Activated CD4-positive, alpha-beta memory T cell treated with anti-CD3 and anti-CD28 coated beads, Interleukin-2, amount 10 ng/mL, durations not matched to agents 7 days and 5 days (primary cell): ENCODE measurements at regions not wholly inside any gene's neighbourhood (a gene's known extent, or its start where the extent isn't known, plus 50 kb on each side); places are given as distances from the start of the nearest gene placed in this dataset.

Source experiments
- CTCF ChIA-PET: fragments of 350-600 bp; sonication (Branson Sonifier 250); formaldehyde crosslinking; loops from one replicate; lab custom pipeline; 2021; ENCODE audit warnings: antibody characterized with exemption, inconsistent platforms; lab: Charles Lee
- POLR2A ChIA-PET: fragments of 350-600 bp; sonication (Branson Sonifier 250); formaldehyde crosslinking; loops from one replicate; lab custom pipeline; 2021; ENCODE audit warnings: antibody characterized with exemption; lab: Charles Lee
- DNase-seq: peaks from one replicate; pipeline ENCODE4 v3.0.0-alpha.2; 2020
- H3K27ac Mint-ChIP-seq: one replicate; pipeline ENCODE4 v1.8.0; 2021; ENCODE audit warnings: mild to moderate bottlenecking, mixed read lengths
- H3K27me3 Mint-ChIP-seq: one replicate; pipeline ENCODE4 v1.8.0; 2021; ENCODE audit warnings: mixed read lengths
- H3K36me3 Mint-ChIP-seq: one replicate; pipeline ENCODE4 v1.8.0; 2021; ENCODE audit warnings: low read depth, mixed read lengths
- H3K4me1 Mint-ChIP-seq: one replicate; pipeline ENCODE4 v1.8.0; 2021; ENCODE audit warnings: mixed read lengths
- H3K4me3 Mint-ChIP-seq: one replicate; pipeline ENCODE4 v1.8.0; 2021; ENCODE audit warnings: mild to moderate bottlenecking, mixed read lengths
- H3K9me3 Mint-ChIP-seq: one replicate; pipeline ENCODE4 v1.8.0; 2021; ENCODE audit warnings: mixed read lengths

DNA sequence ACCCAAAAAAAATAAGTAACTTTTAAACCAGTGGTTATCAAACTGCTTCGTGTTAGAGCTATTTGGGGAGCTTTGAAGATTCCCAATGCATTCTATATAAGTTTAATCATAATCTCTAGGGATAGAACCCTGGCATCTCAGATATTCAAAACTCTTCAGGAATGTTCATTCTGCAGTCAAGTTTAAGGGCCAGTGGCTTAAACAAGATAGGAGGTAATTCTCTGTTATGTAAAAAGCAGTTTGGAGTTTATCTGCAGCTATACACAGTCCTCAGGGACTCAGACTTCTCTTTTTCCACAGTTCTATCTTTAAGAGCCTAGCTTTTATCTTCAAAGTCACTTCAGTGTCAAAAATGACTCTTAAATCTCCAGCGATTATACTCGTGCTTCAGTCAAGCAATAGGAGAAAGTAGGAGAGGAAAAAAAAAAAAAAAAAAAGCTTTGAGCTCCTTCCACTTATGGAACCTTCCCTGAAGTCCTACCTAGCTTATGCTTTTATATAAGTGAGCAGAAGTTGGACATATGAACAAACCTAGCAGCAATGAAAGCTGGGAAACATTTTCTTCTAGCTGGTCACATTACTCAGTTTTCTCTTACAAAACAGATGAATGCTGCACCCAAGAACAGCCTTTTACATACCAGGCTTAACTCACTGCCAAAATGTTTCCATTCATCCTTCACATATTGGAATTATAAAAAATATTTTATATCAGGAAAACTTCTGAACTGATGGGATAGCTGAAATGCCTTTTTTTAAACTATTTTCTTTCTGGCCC, 302.8 kb downstream of the FSCB start:
- H3K27ac Mint-ChIP-seq = no peak overlapping the region
- peaks cover 3% of the 10 kb centered on the region for H3K9me3 Mint-ChIP-seq
- no peaks in the 10 kb centered on the region for H3K27me3 Mint-ChIP-seq
- ChIA-PET POLR2A (no interaction called here), CTCF (no interaction called here)
- no peaks in the 10 kb centered on the region for H3K36me3 Mint-ChIP-seq
- H3K4me3 Mint-ChIP-seq = no peak overlapping the region
- no peak for DNase-seq
- no peaks in the 10 kb centered on the region for H3K4me1 Mint-ChIP-seq

DNA sequence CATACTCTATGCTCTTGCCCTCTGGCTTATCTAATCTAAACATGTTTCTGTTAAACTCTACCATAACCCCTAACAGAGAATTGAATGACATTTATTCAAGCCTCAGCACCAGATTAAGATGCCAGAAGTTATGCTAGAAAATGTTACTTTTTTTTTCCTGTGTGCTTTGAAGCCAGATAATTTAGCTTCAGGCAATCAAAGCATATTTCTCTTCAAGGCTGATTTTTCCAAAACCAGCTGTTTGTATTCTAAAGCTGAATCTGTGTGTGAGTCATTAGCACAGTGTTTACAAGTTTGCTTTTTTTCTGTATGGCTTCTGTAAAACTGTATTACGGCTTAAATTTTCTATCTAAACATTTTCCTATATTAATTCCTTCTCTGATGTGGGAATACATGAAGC, 326.1 kb downstream of the FSCB start:
- ChIA-PET CTCF (no interaction called here), POLR2A (no interaction called here)
- Mint-ChIP-seq H3K27ac (no peak overlapping the region), H3K4me1 (no peaks in the 10 kb centered on the region), H3K36me3 (no peaks in the 10 kb centered on the region), H3K4me3 (no peak overlapping the region), H3K27me3 (no peaks in the 10 kb centered on the region), H3K9me3 (peaks cover 18% of the 10 kb centered on the region)
- no peak for DNase-seq

DNA sequence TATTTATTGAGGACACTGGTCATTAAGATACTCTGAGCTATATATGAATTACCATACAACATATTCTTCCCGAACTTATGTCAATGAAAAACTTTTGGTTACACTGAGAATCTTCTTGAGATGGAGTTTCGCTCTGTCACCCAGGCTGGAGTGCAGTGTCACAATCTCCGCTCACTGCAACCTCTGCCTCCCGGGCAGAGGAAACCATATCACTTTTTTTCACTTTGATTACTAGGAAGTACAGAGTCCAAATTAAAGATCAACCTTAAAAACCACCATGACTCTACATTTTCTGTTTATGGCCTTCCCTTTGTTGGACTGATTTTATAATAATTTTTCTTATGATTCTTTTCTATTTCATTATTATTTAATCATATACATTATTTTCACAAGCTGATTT, 336.5 kb downstream of the FSCB start:
- H3K4me3 Mint-ChIP-seq = no peak overlapping the region
- no peak for DNase-seq
- ChIA-PET CTCF (no interaction called here), POLR2A (no interaction called here)
- H3K27me3 Mint-ChIP-seq = no peaks in the 10 kb centered on the region
- no peaks in the 10 kb centered on the region for H3K36me3 Mint-ChIP-seq
- H3K4me1 Mint-ChIP-seq = no peaks in the 10 kb centered on the region
- peaks cover 12% of the 10 kb centered on the region for H3K9me3 Mint-ChIP-seq
- H3K27ac Mint-ChIP-seq = no peak overlapping the region

DNA sequence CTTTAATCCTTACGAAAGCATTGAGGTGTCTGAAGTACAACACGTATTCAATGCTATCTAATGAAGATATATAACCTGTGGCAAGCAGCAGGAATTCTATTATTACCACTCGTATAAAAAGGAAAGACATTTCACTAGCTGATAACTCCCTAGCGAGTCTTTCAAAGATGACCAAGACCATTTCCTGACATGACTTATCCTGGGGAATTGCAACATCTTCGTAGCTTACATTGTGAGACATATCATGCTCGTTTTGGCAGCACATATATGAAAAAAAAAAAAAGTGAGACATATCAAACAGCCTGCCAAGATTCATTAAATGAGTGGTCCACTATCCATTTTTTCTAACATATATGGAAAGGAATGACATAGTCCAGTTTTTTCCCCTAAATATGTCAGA, 337.0 kb downstream of the FSCB start:
- no peak overlapping the region for H3K27ac Mint-ChIP-seq
- POLR2A ChIA-PET = no interaction called here
- H3K4me3 Mint-ChIP-seq = no peak overlapping the region

DNA sequence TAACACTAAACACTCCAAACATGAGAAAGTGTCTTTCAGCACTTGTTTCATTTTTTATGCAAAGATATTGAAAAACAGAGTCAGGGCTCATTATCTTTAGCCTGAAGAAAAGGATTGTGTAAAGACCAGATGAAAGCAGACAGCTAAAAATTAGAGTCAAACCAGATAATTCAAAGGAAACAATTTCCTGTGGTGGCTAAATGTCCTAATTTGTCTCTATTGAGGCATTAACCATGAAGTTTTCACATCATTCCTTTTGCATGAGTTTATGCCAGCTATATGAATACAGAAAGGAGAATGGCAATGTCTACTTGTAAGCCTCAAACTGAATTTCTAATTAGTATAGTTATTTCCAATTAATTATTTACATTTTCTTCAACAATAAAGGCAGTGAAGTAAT, 338.5 kb downstream of the FSCB start:
- H3K36me3 Mint-ChIP-seq = no peaks in the 10 kb centered on the region
- no peaks in the 10 kb centered on the region for H3K4me1 Mint-ChIP-seq
- DNase-seq = no peak
- H3K27me3 Mint-ChIP-seq = no peaks in the 10 kb centered on the region
- ChIA-PET CTCF (no interaction called here), POLR2A (no interaction called here)
- no peak overlapping the region for H3K27ac Mint-ChIP-seq
- peaks cover 6% of the 10 kb centered on the region for H3K9me3 Mint-ChIP-seq
- H3K4me3 Mint-ChIP-seq = no peak overlapping the region

More for the DNA sequence above, 337.0 kb downstream of the FSCB start:
- no peak for DNase-seq
- no peaks in the 10 kb centered on the region for H3K27me3 Mint-ChIP-seq
- peaks cover 12% of the 10 kb centered on the region for H3K9me3 Mint-ChIP-seq
- no peaks in the 10 kb centered on the region for H3K4me1 Mint-ChIP-seq
- CTCF ChIA-PET = no interaction called here
- H3K36me3 Mint-ChIP-seq = no peaks in the 10 kb centered on the region

DNA sequence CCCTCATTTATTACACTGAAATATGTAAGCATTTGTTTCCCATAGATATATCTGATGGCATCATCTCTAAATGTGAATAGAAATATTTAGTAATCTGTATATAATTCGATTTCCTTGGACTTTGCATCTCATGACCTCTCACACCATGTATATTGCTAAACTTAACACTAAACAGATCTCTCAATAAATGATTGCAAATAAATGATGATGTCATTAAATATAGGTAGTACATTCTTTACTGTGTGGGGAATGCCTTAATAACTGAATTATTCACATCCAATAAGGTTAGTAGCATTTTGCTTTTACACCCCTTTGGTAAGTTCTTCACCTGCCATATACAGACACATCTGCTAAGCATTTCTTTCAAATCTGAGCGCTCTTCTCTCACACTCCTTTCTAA, 340.5 kb downstream of the FSCB start:
- Mint-ChIP-seq H3K4me3 (no peak overlapping the region), H3K9me3 (peaks cover 4% of the 10 kb centered on the region), H3K27me3 (no peaks in the 10 kb centered on the region), H3K4me1 (no peaks in the 10 kb centered on the region), H3K27ac (no peak overlapping the region), H3K36me3 (no peaks in the 10 kb centered on the region)
- DNase-seq = no peak
- ChIA-PET CTCF (no interaction called here), POLR2A (no interaction called here)

DNA sequence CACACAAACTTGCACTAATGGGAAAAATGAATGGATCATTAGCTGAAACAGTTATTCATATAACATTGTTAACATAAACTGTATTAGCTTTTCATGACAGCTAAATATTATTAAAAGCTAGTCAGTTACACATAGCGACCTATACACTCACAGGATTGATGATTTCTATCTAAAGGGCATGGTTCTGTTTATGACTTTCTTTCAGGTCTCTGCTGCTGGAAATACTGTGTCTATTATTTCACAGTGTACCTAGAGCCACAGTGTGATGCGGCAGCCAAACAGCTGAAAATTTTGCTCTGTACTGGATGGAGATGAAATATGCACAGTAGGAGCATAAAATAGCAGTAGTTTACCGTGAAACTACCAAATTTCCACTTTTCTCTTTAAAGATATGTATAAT, 341.1 kb downstream of the FSCB start:
- H3K27ac Mint-ChIP-seq = no peak overlapping the region
- CTCF ChIA-PET = no interaction called here

DNA sequence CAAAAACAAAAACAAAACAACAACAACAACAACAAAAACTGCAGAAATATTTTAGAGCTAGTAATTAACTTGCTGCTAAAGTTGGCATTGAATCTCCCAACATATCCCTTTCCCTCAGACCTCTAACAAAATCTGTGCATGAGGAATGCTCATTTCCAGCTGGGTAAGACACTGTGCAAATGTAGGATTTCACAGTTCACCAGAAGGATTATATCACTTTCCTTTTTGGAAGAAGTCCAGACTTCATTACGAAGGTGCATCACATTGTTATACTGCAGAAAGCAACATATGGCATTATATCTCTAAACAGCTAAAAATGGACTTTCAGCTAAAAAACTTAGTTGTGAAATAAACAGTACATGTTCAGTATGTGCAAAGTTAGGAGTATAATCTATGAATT, 341.8 kb downstream of the FSCB start:
- Mint-ChIP-seq H3K9me3 (peaks cover 4% of the 10 kb centered on the region), H3K4me3 (no peak overlapping the region), H3K27me3 (no peaks in the 10 kb centered on the region), H3K36me3 (no peaks in the 10 kb centered on the region), H3K4me1 (no peaks in the 10 kb centered on the region), H3K27ac (no peak overlapping the region)
- no peak for DNase-seq
- CTCF ChIA-PET = no interaction called here
- POLR2A ChIA-PET = no interaction called here

More for the DNA sequence above, 341.1 kb downstream of the FSCB start:
- no peak for DNase-seq
- Mint-ChIP-seq H3K4me1 (no peaks in the 10 kb centered on the region), H3K27me3 (no peaks in the 10 kb centered on the region), H3K4me3 (no peak overlapping the region), H3K36me3 (no peaks in the 10 kb centered on the region), H3K9me3 (peaks cover 4% of the 10 kb centered on the region)
- POLR2A ChIA-PET = no interaction called here

DNA sequence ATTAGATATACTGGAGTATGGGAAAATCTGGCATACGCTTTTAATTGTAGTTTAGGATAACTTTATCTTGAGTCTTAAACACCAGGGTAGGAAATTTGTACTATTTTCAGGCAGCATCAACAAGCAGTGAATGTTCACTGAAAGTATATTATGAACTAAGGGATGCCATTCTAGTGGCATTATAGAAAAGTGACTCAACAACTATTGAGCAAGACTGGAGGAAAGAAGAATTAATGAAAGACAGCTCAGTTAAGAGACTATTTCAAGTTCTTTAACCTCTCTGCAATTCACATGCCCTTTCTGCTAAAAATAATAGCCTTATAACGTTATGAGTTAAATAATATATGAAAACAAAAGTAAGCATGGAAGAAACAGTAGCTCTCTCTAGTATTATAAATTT, 343.1 kb downstream of the FSCB start:
- peaks cover 4% of the 10 kb centered on the region for H3K9me3 Mint-ChIP-seq
- no peaks in the 10 kb centered on the region for H3K27me3 Mint-ChIP-seq
- DNase-seq = no peak
- H3K4me3 Mint-ChIP-seq = no peak overlapping the region
- H3K36me3 Mint-ChIP-seq = no peaks in the 10 kb centered on the region
- POLR2A ChIA-PET = no interaction called here
- no peak overlapping the region for H3K27ac Mint-ChIP-seq
- CTCF ChIA-PET = no interaction called here
- H3K4me1 Mint-ChIP-seq = no peaks in the 10 kb centered on the region

DNA sequence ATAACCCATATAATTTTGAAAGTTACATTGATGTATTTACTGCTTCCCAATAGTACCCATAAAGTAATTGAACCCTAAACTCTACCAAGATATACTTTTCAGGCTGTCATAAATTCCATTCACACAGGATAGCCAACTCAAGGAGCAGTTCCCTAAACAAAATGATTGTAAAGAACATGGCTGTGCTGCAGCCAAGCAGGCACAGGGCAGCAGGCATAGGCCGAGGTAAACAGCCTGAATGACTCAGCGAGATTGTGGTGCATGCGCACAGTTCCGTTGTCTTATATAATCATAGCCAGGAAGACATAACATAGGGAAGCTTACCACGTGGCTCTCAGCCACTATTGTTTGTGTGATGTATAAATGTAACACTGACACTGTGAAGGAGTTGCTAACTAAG, 344.9 kb downstream of the FSCB start:
- Mint-ChIP-seq H3K4me3 (no peak overlapping the region), H3K4me1 (no peaks in the 10 kb centered on the region), H3K36me3 (no peaks in the 10 kb centered on the region), H3K27me3 (no peaks in the 10 kb centered on the region), H3K27ac (no peak overlapping the region), H3K9me3 (peaks cover 4% of the 10 kb centered on the region)
- no peak for DNase-seq
- ChIA-PET POLR2A (no interaction called here), CTCF (no interaction called here)

DNA sequence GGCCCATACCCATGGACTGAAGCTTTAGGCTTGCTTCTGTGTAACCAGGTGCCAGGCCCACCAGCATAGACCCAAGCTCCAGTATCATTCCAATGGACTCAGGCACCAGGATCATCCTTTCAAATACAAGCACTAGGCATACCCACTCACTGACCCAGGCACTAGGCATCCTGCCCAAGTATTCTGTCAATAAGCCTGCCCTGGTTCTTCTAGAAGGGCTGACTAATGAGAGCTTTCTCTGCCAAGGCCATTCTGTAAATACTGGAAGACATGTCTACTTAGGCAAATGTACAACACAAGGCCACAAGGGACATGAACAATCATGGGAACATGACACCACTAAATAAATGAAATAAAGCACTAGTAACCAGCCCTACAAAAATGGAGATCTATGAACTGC, 352.2 kb downstream of the FSCB start:
- no peak for DNase-seq
- Mint-ChIP-seq H3K27me3 (no peaks in the 10 kb centered on the region), H3K9me3 (peaks cover 16% of the 10 kb centered on the region), H3K27ac (no peak overlapping the region), H3K4me1 (no peaks in the 10 kb centered on the region), H3K36me3 (no peaks in the 10 kb centered on the region), H3K4me3 (no peak overlapping the region)
- CTCF ChIA-PET = no interaction called here
- POLR2A ChIA-PET = no interaction called here

DNA sequence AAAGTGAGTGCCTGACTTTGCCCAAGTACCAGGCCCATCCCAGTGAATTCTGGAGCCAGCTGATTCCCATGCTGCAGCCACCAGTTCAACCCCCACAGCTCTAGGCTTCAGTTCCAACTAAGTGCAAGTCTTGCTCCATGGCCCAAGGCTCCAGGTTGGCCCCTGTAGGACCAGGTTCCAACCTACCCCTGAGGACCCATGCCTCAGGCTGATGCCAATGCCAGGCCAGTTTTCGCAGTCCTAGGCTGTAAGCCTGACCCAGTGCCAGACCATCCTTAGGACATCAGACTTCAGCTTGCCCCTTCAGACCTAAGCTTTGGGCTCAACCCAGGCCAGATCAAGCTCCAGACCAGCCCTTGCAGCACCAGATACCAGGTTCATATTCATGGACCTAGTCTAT, 352.6 kb downstream of the FSCB start:
- no peak for DNase-seq
- POLR2A ChIA-PET = no interaction called here
- no peak overlapping the region for H3K27ac Mint-ChIP-seq
- H3K36me3 Mint-ChIP-seq = no peaks in the 10 kb centered on the region
- H3K4me1 Mint-ChIP-seq = no peaks in the 10 kb centered on the region
- H3K9me3 Mint-ChIP-seq = peaks cover 16% of the 10 kb centered on the region
- no peak overlapping the region for H3K4me3 Mint-ChIP-seq
- CTCF ChIA-PET = no interaction called here
- H3K27me3 Mint-ChIP-seq = no peaks in the 10 kb centered on the region

DNA sequence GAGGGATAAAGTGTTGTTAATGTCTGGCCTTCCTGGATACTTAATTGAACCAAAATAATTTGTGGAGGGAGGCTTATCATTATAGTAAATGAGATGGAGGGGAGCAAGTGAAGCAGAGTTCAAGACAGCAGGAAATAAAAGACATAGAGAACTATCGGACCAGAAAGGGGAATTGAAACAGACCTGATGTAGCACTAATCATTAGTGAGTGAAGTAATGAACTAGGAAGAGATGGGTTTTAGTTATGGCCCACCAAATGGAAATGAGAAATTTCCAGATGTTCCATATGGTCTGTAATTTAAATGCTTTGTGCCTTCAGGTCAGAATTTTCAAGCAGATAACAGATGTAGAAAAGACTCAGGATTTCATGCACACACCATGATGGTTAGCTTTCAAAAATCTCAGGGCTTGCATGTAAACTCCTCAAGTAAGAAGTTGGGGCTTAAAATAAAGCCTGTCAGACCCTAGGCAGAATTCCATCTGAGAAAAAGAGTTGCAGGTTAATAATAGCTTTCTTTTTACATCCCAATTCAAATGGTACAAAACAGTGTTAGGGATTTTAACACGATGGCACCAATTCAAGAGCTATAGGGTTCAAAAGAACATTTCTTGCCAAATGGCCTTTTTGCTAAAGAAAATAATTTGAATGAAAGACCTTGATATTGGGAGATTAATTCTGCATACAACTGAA, 355.8 kb downstream of the FSCB start:
- DNase-seq = no peak
- Mint-ChIP-seq H3K4me3 (no peak overlapping the region), H3K4me1 (no peaks in the 10 kb centered on the region), H3K36me3 (no peaks in the 10 kb centered on the region), H3K9me3 (peaks cover 8% of the 10 kb centered on the region), H3K27ac (no peak overlapping the region), H3K27me3 (no peaks in the 10 kb centered on the region)
- ChIA-PET CTCF (no interaction called here), POLR2A (no interaction called here)

DNA sequence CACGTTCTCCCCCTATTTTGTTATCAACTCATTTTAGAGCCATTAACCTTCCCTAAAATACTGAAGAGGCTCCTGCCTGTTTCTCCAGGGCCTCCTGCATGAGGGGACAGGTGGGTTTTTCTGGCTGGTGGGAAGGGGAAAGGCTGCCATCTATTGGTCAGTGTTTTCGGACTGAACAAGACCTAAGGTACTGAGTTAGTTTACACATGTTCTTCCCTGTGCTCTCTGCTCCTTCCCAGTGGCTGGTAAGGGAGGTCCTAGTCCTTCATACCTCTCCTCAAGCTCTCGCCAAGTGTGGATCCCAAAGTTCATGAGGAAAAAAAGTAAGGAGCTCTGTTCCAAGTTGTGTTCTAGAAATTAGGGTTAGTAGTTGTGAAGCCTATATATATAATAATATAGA, 357.5 kb downstream of the FSCB start:
- no peak overlapping the region for H3K4me3 Mint-ChIP-seq

More for the DNA sequence above, 357.5 kb downstream of the FSCB start:
- Mint-ChIP-seq H3K36me3 (no peaks in the 10 kb centered on the region), H3K27me3 (no peaks in the 10 kb centered on the region), H3K4me1 (no peaks in the 10 kb centered on the region), H3K27ac (no peak overlapping the region), H3K9me3 (peaks cover 5% of the 10 kb centered on the region)
- ChIA-PET CTCF (no interaction called here), POLR2A (no interaction called here)
- no peak for DNase-seq
